ENCODE measurements at regions not wholly inside any gene's neighbourhood (a gene's known extent, or its start where the extent isn't known, plus 50 kb on each side); places are given as distances from the start of the nearest gene placed in this dataset.
A peak's percentile ranks its signal among the peaks of the same experiment; 100 is the strongest.

DNA sequence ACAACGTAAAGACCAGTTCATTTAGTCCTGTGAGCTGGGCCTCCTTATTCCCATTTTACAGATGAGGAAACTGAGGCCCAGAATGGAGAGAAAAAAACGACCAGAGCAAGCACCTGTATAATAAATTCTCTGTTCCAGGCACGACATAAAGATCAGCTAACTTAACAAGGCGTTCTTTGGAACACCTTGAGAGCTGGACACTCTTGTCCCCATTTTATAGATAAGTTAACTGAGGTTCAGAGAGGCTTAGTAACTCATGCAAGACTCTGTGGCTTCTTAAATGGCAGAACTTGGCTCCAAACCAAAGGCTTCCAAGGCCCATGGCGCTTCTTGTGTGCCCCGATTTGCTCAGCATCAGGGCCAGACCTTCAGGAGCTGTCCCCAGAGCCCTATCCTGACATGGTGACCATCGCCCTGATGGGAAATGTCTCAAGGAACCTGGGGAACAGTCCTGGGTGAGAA is 142.1 kb downstream of the VEGFA start:
- H3K4me1 ChIP-seq (ENCODE audit: insufficient read depth, low read length) = peaks cover 3% of the 10 kb centered on the region; the same call in 1 of the 2 replicates
- DNase-seq = no peak
- no peak overlapping the region for H3K4ac ChIP-seq (ENCODE audit: low read depth, low read length)
- Mint-ChIP-seq H3K4me1 (peaks cover 38 to 50% of the 10 kb centered on the region in 2 experiments), H3K4me3 (no peak overlapping the region), H3K36me3 (ENCODE audit: insufficient read depth in 1 of 3, low read depth in 3 of 3) (no peaks in the 10 kb centered on the region), H3K27ac (peak overlapping the region in 1 of 3 experiments; percentile 78; a peak in 1 of 7 replicates), H3K27me3 (ENCODE audit: low read depth) (no peaks in the 10 kb centered on the region; the same call in 1 of the 2 replicates), H3K9me3 (no peaks in the 10 kb centered on the region; a peak in 1 of 5 replicates)
- H2AK5ac ChIP-seq (ENCODE audit: insufficient read length, low read length) = no peak overlapping the region
- H3K23ac ChIP-seq (ENCODE audit: insufficient read length, low read depth, low read length) = no peak overlapping the region
- H3K79me1 ChIP-seq (ENCODE audit: insufficient read depth, low read depth, low read length, poor library complexity, severe bottlenecking) = no peaks in the 10 kb centered on the region
- TF ChIP-seq, protein P1, sequence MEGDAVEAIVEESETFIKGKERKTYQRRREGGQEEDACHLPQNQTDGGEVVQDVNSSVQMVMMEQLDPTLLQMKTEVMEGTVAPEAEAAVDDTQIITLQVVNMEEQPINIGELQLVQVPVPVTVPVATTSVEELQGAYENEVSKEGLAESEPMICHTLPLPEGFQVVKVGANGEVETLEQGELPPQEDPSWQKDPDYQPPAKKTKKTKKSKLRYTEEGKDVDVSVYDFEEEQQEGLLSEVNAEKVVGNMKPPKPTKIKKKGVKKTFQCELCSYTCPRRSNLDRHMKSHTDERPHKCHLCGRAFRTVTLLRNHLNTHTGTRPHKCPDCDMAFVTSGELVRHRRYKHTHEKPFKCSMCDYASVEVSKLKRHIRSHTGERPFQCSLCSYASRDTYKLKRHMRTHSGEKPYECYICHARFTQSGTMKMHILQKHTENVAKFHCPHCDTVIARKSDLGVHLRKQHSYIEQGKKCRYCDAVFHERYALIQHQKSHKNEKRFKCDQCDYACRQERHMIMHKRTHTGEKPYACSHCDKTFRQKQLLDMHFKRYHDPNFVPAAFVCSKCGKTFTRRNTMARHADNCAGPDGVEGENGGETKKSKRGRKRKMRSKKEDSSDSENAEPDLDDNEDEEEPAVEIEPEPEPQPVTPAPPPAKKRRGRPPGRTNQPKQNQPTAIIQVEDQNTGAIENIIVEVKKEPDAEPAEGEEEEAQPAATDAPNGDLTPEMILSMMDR (conservative IDR thresholded peaks at IDR 0.05) = no peak
- no peaks in the 10 kb centered on the region for H3K79me2 ChIP-seq (ENCODE audit: insufficient read depth, low read length)
- H4K20me1 ChIP-seq (ENCODE audit: control insufficient read depth, insufficient read depth, insufficient read length) = no peaks in the 10 kb centered on the region
- no peak overlapping the region for H3K14ac ChIP-seq (ENCODE audit: insufficient read depth, low read length)
- no peaks in the 10 kb centered on the region for H3K27me3 ChIP-seq (ENCODE audit: insufficient read depth, low read length)
- H2BK120ac ChIP-seq (ENCODE audit: low read depth, low read length, poor library complexity, severe bottlenecking) = no peak overlapping the region
- H3K23me2 ChIP-seq (ENCODE audit: insufficient read length, low read depth, low read length, poor library complexity, severe bottlenecking) = no peaks in the 10 kb centered on the region
- no peak overlapping the region for H3K56ac ChIP-seq (ENCODE audit: insufficient read length, low read depth, low read length)
- no peak overlapping the region for H2BK5ac ChIP-seq (ENCODE audit: insufficient read length, low read length)
- no peak overlapping the region for H4K5ac ChIP-seq (ENCODE audit: insufficient read length, low read depth, low read length)
- no peak overlapping the region for H2BK15ac ChIP-seq (ENCODE audit: low read depth, low read length)
- H4K8ac ChIP-seq (replicated peaks; ENCODE audit: insufficient read length, low read depth, low read length) = no peak overlapping the region
- H3K18ac ChIP-seq (ENCODE audit: insufficient read length, low read depth, low read length) = no peak overlapping the region
- no peak overlapping the region for H3T11ph ChIP-seq (ENCODE audit: low read length)
- WGBS (ENCODE audit: extremely low coverage, insufficient read length, low lambda C conversion rate) = no CpG with 5 or more reads among the region's 7 CpGs
- no peak overlapping the region for H3K9ac ChIP-seq (ENCODE audit: extremely low read depth, insufficient read length, low read length)
- H4K91ac ChIP-seq (ENCODE audit: insufficient read length, low read depth, low read length) = no peak overlapping the region
- H3K27ac ChIP-seq (ENCODE audit: insufficient read length, low read depth, low read length) = no peak overlapping the region
- no peaks in the 10 kb centered on the region for H3K9me3 ChIP-seq (ENCODE audit: control insufficient read depth, low read depth, low read length)
- H2BK12ac ChIP-seq (ENCODE audit: insufficient read length, low read depth, low read length) = no peak overlapping the region
- no peak overlapping the region for H2AFZ ChIP-seq (ENCODE audit: low read length)
- H2BK20ac ChIP-seq (ENCODE audit: low read depth, low read length, poor library complexity, severe bottlenecking) = no peak overlapping the region
- H3K4me2 ChIP-seq (ENCODE audit: insufficient read depth, insufficient read length, low read length) = no peak overlapping the region
